ELF-1 (cell line): ENCODE measurements at regions not wholly inside any gene's neighbourhood (a gene's known extent, or its start where the extent isn't known, plus 50 kb on each side); places are given as distances from the start of the nearest gene placed in this dataset.
A peak's percentile ranks its signal among the peaks of the same experiment; 100 is the strongest.
"Not testable (repeated sequence)": the region's sequence is repeated elsewhere in the genome, so short reads cannot be mapped to it uniquely, and the experiment has no call there.

Experiments used
- DNase-seq: peaks from one replicate; pipeline ENCODE4 v3.0.0-alpha.2; 2016; ENCODE audit warnings: low read depth, low spot score

GRCh38 chr16:29260683-29261426 lies 145.7 kb downstream of the NPIPB11 start:
- DNase-seq, result not testable (repeated sequence)

GRCh38 chr16:29259635-29260457 lies 146.7 kb downstream of the NPIPB11 start:
- DNase-seq, result not testable (repeated sequence)

GRCh38 chr16:29258946-29259634 lies 147.4 kb downstream of the NPIPB11 start:
- not testable (repeated sequence) for DNase-seq

DNA sequence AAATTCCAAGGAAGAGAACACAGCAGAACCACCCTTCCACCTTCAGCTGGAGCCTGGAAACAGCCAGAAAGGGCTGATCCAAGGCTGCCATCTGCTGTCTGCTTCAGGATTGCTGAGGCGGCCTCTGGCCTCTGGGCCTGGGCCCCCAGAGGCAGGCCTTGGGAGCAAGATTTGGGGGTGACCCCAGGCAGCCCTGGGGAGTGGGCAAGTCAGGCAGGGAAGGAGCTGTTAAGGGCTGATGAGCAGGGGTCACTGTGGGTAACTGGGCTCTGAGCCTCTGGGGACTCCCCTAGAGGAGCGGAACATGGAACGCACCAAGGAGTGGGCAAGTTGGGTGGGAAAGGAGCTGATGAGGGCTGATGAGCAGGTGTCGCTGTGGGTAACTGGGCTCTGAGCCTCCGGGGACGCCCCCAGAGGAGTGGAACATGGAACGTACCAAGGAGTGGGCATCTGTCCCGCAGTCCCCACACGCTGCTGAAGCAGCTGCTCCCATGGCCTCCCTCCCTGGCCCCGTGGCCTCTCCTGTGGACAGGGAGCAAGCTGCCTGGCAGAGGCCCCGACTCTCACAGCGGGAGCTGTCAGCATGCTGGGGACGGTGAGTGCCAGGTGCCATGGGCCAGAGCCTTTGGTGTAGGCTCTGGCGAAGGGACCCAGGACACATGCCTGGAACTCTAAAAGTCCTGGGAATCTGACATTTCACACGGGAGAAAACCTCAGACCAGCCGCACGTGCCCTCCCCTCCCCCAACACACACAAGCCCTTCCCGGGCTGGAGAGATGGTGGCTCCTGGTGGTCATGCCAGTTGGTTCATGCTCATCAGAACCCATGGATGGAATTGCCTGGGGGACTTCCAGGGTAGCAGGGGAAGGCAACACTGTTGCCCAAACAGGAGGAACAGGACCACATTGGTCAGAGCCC lies 148.8 kb downstream of the NPIPB11 start:
- not testable (repeated sequence) for DNase-seq

DNA sequence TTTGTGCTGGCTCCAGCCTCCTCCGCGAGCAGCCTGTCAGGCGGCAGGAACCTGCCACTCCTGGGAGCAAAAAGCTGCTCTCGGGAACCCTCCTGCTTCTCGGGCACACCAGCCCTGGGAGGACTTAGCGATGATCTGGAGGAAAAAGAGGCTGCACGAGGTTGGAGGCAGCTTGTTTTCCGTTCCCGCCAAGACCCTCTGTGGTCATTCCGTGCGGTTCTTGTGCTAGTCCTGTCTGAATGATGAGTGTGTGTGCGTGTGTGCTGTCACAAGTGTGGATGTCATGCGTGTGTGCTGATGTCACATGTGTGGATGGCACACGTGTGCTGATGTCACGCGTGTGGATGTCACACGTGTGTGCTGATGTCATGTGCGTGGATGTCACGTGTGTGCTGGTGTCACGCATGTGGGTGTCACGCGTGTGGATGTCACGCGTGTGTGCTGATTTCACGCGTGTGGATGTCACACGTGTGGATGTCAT lies 150.0 kb downstream of the NPIPB11 start:
- DNase-seq, result peak; percentile 25

- DNase-seq, result not testable (repeated sequence)
Measured at GRCh38 chr16:29255957-29256356, 150.6 kb downstream of the NPIPB11 start.

DNA sequence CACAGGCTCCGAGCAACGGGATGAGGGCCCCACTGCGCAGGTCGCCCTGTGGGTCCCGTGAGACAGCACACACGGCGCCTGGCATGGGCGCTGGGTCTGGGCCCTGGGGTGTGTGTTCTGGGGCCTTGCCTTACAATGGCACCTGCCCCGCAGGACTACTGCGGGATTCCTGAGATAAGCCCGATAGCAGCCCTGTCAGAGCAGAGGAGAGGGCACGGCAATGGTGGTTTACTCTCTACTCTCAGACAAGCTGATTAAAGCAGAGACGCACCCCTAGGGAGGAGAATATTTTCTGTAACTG lies 151.1 kb downstream of the NPIPB11 start:
- DNase-seq, result not testable (repeated sequence)

DNA sequence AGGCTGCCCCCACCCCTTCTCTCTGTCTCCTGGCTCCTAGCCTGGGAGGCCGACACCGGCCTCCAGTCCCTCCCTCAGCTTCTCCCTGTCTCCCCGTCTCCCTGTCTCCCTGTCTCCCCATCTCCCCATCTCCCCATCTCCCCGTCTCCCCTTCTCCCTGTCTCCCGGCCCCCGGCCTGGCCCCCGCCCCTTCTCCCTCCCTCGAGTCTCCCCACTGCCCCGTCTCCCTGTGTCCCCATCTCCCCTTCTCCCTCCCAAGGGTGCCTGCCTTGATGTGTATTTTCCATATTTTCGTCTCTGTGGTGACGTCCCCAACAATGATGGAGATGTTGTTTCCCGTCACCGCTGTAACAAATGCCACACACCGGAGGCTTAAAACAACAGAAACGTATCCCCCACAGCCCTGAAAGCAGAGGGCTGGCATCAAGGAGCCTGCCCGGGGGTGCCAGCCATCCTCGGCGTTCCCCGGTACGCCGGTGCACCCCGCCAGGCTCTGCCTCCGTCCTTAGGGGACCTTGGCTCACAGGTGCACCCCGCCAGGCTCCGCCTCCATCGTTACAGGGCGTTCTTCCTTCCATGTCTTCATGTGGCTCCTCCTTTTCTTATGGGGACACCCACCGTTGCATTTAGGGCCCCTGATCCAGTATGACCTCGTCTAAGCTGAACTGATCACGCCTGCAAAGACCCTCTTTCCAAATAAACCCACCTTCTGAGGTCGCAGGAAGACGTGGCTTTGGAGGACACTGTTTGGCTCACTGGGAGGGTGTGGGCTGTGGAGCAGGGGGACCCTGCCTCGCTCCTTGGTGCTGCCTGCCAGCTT lies 151.6 kb downstream of the NPIPB11 start:
- DNase-seq, result no peak

DNA sequence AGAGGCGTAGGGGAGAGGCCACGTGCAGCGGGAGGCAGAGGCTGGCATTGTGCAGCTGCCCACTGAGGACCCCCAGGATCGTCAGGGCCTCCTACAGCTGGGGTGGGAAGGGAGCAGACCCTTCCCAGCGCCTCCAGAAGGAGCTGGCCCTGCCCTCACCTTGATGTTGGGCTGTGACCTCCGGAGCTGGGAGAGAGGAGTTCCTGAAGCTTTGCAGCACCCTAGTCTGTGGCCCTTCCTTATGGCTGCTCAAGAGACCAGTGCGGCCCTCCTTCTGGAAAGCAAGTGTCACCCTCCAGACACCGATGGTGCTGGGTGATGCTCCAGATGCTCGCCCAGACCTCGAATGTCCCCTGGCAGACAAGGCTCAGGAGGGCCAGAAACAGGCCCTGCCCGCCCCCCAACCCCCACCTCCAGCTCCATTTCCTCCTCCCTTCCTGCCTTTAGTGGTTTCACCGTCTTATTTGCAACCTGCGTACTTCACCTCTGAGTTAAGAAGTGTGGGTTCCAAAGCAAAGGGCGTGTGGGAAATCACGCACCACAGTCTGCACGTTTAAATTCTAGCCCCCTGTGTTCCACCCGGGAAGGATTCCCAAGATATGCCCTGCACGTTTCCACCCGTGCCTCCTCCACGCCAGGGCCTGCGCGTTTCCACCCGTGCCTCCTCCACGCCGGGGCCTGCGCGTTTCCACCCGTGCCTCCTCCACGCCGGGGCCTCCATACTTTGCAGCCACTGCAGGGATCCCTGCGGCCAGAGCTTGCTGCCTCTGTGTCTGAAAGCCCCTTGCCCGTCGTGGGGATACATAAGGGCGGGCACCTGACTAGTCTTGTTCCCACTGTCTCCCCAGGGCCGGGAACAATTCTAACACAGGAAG lies 152.6 kb downstream of the NPIPB11 start:
- DNase-seq, result not testable (repeated sequence)

- DNase-seq, result not testable (repeated sequence)
Measured at GRCh38 chr16:29253066-29253590, 153.4 kb downstream of the NPIPB11 start.

GRCh38 chr16:29252311-29252710 lies 154.2 kb downstream of the NPIPB11 start:
- DNase-seq, result not testable (repeated sequence)

GRCh38 chr16:29251571-29252011 lies 154.9 kb downstream of the NPIPB11 start:
- DNase-seq, result peak; percentile 66

- not testable (repeated sequence) for DNase-seq
Measured at GRCh38 chr16:29250923-29251434, 155.5 kb downstream of the NPIPB11 start.

DNA sequence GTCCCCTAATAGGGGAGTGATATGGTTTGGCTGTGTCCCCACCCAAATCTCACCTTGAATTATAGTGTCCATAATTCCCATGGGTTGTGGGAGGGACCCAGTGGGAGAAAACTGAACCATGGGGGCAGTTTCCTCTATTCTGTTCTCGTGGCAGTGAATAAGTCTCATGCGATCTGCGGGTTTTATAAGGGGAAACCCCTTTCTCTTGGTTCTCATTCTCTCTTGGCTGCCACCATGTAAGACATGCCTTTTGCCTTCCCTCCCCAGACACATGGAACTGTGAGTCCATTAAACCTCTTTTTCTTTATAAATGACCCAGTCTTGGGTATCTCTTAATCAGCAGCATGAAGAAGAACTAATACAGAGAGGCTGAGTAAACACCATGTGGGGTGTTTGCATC lies 156.0 kb downstream of the NPIPB11 start:
- not testable (repeated sequence) for DNase-seq

DNA sequence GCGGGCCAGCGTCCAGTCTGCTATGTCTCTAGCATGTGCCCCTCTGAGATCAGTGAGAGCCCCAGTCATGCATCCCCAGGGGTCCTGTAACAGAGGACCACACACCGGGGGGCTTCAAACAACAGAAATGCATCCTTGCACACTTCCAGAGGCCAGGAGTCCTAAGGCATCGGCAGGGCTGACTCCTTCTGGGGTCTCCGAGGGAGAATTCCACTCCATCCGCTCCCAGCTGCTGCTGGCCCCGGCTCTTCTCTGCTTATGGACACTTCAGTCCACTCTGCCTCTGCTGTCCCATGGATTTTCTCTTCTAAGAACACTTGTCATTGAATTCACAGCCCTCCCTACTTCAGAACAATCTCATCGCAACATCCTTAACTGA lies 157.6 kb downstream of the NPIPB11 start:
- DNase-seq, result not testable (repeated sequence)

- not testable (repeated sequence) for DNase-seq
Measured at GRCh38 chr16:29248306-29248939, 158.1 kb downstream of the NPIPB11 start.

DNA sequence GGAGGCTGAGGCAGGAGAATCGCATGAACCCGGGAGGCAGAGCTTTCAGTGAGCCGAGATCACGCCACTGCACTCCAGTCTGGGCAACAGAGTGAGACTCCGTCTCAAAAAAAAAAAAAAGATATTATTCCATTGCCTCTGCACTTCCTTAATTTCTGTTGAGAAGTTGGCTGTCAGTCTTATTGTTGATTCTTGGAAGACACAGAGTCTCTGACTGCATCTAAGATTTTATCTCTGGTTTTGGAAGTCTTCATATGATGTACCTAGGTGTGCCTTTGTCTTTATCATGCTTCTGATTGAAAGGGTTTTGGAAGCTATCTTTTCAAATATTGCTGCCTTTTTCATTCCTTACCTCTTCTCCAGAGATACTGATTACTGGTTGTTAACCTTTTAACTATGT lies 160.4 kb downstream of the NPIPB11 start:
- DNase-seq, result not testable (repeated sequence)

GRCh38 chr16:29237971-29238370 lies 168.5 kb downstream of the NPIPB11 start:
- no peak for DNase-seq
